ENCODE measurements at regions not wholly inside any gene's neighbourhood (a gene's known extent, or its start where the extent isn't known, plus 50 kb on each side); places are given as distances from the start of the nearest gene placed in this dataset.

GRCh38 chr6:44531442-44532015, 144.0 kb downstream of the CDC5L start:
- DNase-seq (ENCODE audit: low read depth in 3 of 3, low spot score in 2 of 3) = no peak

GRCh38 chr6:44533421-44533820, 145.9 kb downstream of the CDC5L start:
- DNase-seq (ENCODE audit: low read depth in 3 of 3, low spot score in 2 of 3) = no peak

GRCh38 chr6:44534291-44534690, 146.8 kb downstream of the CDC5L start:
- no peak for DNase-seq (ENCODE audit: low read depth in 3 of 3, low spot score in 2 of 3)

- no peak for DNase-seq (ENCODE audit: low read depth in 3 of 3, low spot score in 2 of 3)
Observed at GRCh38 chr6:44535446-44535845, 147.9 kb downstream of the CDC5L start.

GRCh38 chr6:44535967-44536366, 148.5 kb downstream of the CDC5L start:
- DNase-seq (ENCODE audit: low read depth in 3 of 3, low spot score in 2 of 3) = no peak

GRCh38 chr6:44537306-44538049, 150.0 kb downstream of the CDC5L start:
- DNase-seq (ENCODE audit: low read depth in 3 of 3, low spot score in 2 of 3) = no peak

GRCh38 chr6:44538131-44538806, 150.8 kb downstream of the CDC5L start:
- DNase-seq (ENCODE audit: low read depth in 3 of 3, low spot score in 2 of 3) = no peak

- DNase-seq (ENCODE audit: low read depth in 3 of 3, low spot score in 2 of 3) = no peak
Observed at GRCh38 chr6:44538807-44539201, 151.3 kb downstream of the CDC5L start.

GRCh38 chr6:44539701-44540355, 152.3 kb downstream of the CDC5L start:
- DNase-seq (ENCODE audit: low read depth in 3 of 3, low spot score in 2 of 3) = no peak

GRCh38 chr6:44540881-44541280, 153.4 kb downstream of the CDC5L start:
- no peak for DNase-seq (ENCODE audit: low read depth in 3 of 3, low spot score in 2 of 3)

GRCh38 chr6:44542401-44543116, 155.1 kb downstream of the CDC5L start:
- DNase-seq (ENCODE audit: low read depth in 3 of 3, low spot score in 2 of 3) = no peak

GRCh38 chr6:44543664-44544063, 156.2 kb downstream of the CDC5L start:
- DNase-seq (ENCODE audit: low read depth in 3 of 3, low spot score in 2 of 3) = no peak

GRCh38 chr6:44545224-44545623, 157.7 kb downstream of the CDC5L start:
- no peak for DNase-seq (ENCODE audit: low read depth in 3 of 3, low spot score in 2 of 3)

GRCh38 chr6:44548319-44548718, 160.8 kb downstream of the CDC5L start:
- DNase-seq (ENCODE audit: low read depth in 3 of 3, low spot score in 2 of 3) = no peak

GRCh38 chr6:44549516-44549915, 162.0 kb downstream of the CDC5L start:
- DNase-seq (ENCODE audit: low read depth in 3 of 3, low spot score in 2 of 3) = no peak

- DNase-seq (ENCODE audit: low read depth in 3 of 3, low spot score in 2 of 3) = no peak
Observed at GRCh38 chr6:44554194-44554593, 166.7 kb downstream of the CDC5L start.

GRCh38 chr6:44554861-44555260, 167.4 kb downstream of the CDC5L start:
- DNase-seq (ENCODE audit: low read depth in 3 of 3, low spot score in 2 of 3) = no peak

- DNase-seq (ENCODE audit: low read depth in 3 of 3, low spot score in 2 of 3) = no peak
Observed at GRCh38 chr6:44556046-44556445, 168.5 kb downstream of the CDC5L start.

GRCh38 chr6:44558024-44558831, 170.7 kb downstream of the CDC5L start:
- peak in 1 of 3 donors; percentile 71 for DNase-seq (ENCODE audit: low read depth in 3 of 3, low spot score in 2 of 3)

GRCh38 chr6:44558832-44559251, 171.3 kb downstream of the CDC5L start:
- DNase-seq (ENCODE audit: low read depth in 3 of 3, low spot score in 2 of 3) = no peak

All from right renal cortex interstitium (tissue), 3 donors.